H9 (cell line): ENCODE measurements at regions not wholly inside any gene's neighbourhood (a gene's known extent, or its start where the extent isn't known, plus 50 kb on each side); places are given as distances from the start of the nearest gene placed in this dataset.

Experiments used
- DNase-seq: peaks from one replicate; pipeline ENCODE4 v3.0.0-alpha.2; 2017
- H2AFZ ChIP-seq: one replicate; pipeline ENCODE4 v1.6.1; 2013; ENCODE audit warnings: mild to moderate bottlenecking, low read length, control low read depth, moderate library complexity
- H2AK5ac ChIP-seq: 2 replicates; pipeline ENCODE4 v1.6.1; 2013; ENCODE audit warnings: low read length, control low read depth, mixed read lengths; ENCODE audit not compliant: insufficient read length
- H2BK120ac ChIP-seq: one replicate; pipeline ENCODE4 v1.6.1; 2013; ENCODE audit warnings: low read depth, mild to moderate bottlenecking, low read length, control low read depth, inconsistent platforms; ENCODE audit not compliant: poor library complexity, severe bottlenecking
- H2BK12ac ChIP-seq: 2 replicates; pipeline ENCODE4 v1.6.1; 2013; ENCODE audit warnings: low read length, control low read depth, mixed read lengths, low read depth; ENCODE audit not compliant: insufficient read length
- H2BK15ac ChIP-seq: 2 replicates; pipeline ENCODE4 v1.6.1; 2013; ENCODE audit warnings: low read depth, low read length, control low read depth
- H2BK20ac ChIP-seq: one replicate; pipeline ENCODE4 v1.6.1; 2013; ENCODE audit warnings: low read depth, mild to moderate bottlenecking, low read length, control low read depth, inconsistent platforms; ENCODE audit not compliant: poor library complexity, severe bottlenecking
- H2BK5ac ChIP-seq: 2 replicates; pipeline ENCODE4 v1.6.1; 2013; ENCODE audit warnings: low read length, control low read depth, mixed read lengths; ENCODE audit not compliant: insufficient read length
- H3K14ac ChIP-seq: 2 replicates; pipeline ENCODE4 v1.6.1; 2013; ENCODE audit warnings: low read length, control low read depth; ENCODE audit not compliant: insufficient read depth
- H3K18ac ChIP-seq: 2 replicates; pipeline ENCODE4 v1.6.1; 2013; ENCODE audit warnings: low read depth, mild to moderate bottlenecking, mixed read lengths, low read length, control low read depth; ENCODE audit not compliant: insufficient read length
- H3K23ac ChIP-seq: 2 replicates; pipeline ENCODE4 v1.6.1; 2013; ENCODE audit warnings: low read length, control low read depth, mixed read lengths, low read depth; ENCODE audit not compliant: insufficient read length
- H3K23me2 ChIP-seq: 2 replicates; pipeline ENCODE4 v1.6.1; 2013; ENCODE audit warnings: low read depth, mild to moderate bottlenecking, mixed read lengths, low read length, control low read depth; ENCODE audit not compliant: insufficient read length, poor library complexity, severe bottlenecking
- H3K27ac ChIP-seq: 2 replicates; pipeline ENCODE4 v1.5.1; 2013; ENCODE audit warnings: low read length, control low read depth, mixed read lengths, low read depth; ENCODE audit not compliant: insufficient read length
- H3K27me3 ChIP-seq: 2 replicates; pipeline ENCODE4 v1.6.1; 2013; ENCODE audit warnings: low read length, control low read depth, inconsistent platforms; ENCODE audit not compliant: insufficient read depth
- H3K4ac ChIP-seq: 2 replicates; pipeline ENCODE4 v1.6.1; 2013; ENCODE audit warnings: low read depth, mild to moderate bottlenecking, control low read depth, inconsistent platforms, low read length, moderate library complexity
- H3K4me1 ChIP-seq: 2 replicates; pipeline ENCODE4 v1.6.1; 2013; ENCODE audit warnings: low read length, control low read depth, inconsistent platforms; ENCODE audit not compliant: insufficient read depth
- H3K4me2 ChIP-seq: 2 replicates; pipeline ENCODE4 v1.6.1; 2013; ENCODE audit warnings: low read length, control low read depth, mixed read lengths; ENCODE audit not compliant: insufficient read length, insufficient read depth
- H3K56ac ChIP-seq: 2 replicates; pipeline ENCODE4 v1.6.1; 2013; ENCODE audit warnings: low read depth, mild to moderate bottlenecking, mixed read lengths, low read length, control low read depth; ENCODE audit not compliant: insufficient read length
- H3K79me1 ChIP-seq: 2 replicates; pipeline ENCODE4 v1.6.1; 2013; ENCODE audit warnings: low read depth, mild to moderate bottlenecking, moderate library complexity, low read length, control low read depth, inconsistent platforms; ENCODE audit not compliant: insufficient read depth, poor library complexity, severe bottlenecking
- H3K79me2 ChIP-seq: 2 replicates; pipeline ENCODE4 v1.6.1; 2013; ENCODE audit warnings: low read length, control low read depth, inconsistent platforms; ENCODE audit not compliant: insufficient read depth
- H3K9ac ChIP-seq: 2 replicates; pipeline ENCODE4 v1.6.1; 2013; ENCODE audit warnings: low read length, control low read depth, mixed read lengths; ENCODE audit not compliant: insufficient read length; ENCODE audit errors: extremely low read depth
- H3K9me3 ChIP-seq: one replicate; pipeline ENCODE4 v1.6.1; 2013; ENCODE audit warnings: low read depth, low read length, inconsistent platforms; ENCODE audit not compliant: control insufficient read depth
- H3T11ph ChIP-seq: one replicate; pipeline ENCODE4 v1.6.1; 2013; ENCODE audit warnings: mild to moderate bottlenecking, low read length, control low read depth, inconsistent platforms
- H4K20me1 ChIP-seq: one replicate; pipeline ENCODE4 v1.6.1; 2013; ENCODE audit not compliant: control insufficient read depth, insufficient read length, insufficient read depth
- H4K5ac ChIP-seq: 2 replicates; pipeline ENCODE4 v1.6.1; 2013; ENCODE audit warnings: low read depth, mild to moderate bottlenecking, mixed read lengths, low read length, control low read depth; ENCODE audit not compliant: insufficient read length
- H4K8ac ChIP-seq: replicated peaks from 2 replicates; pipeline ENCODE4 v1.6.1; 2013; ENCODE audit warnings: low read length, control low read depth, mixed read lengths, low read depth; ENCODE audit not compliant: insufficient read length
- H4K91ac ChIP-seq: 2 replicates; pipeline ENCODE4 v1.6.1; 2013; ENCODE audit warnings: low read depth, mild to moderate bottlenecking, moderate library complexity, mixed read lengths, low read length, control low read depth; ENCODE audit not compliant: insufficient read length
- H3K27ac Mint-ChIP-seq, 3 experiments: 2 replicates in 2 of 3; 3 replicates in 1 of 3; pipeline ENCODE4 v1.8.0; 2020 to 2021; ENCODE audit warnings: mixed read lengths in 3 of 3, mild to moderate bottlenecking in 1 of 3, moderate library complexity in 1 of 3
- H3K27me3 Mint-ChIP-seq: 2 replicates; pipeline ENCODE4 v1.8.0; 2021; ENCODE audit warnings: low read depth, mild to moderate bottlenecking, moderate library complexity, mixed read lengths
- H3K36me3 Mint-ChIP-seq, 3 experiments: 2 replicates in 2 of 3; 3 replicates in 1 of 3; pipeline ENCODE4 v1.8.0; 2020 to 2021; ENCODE audit warnings: low read depth in 3 of 3, mixed read lengths in 3 of 3; ENCODE audit not compliant: insufficient read depth in 1 of 3
- H3K4me1 Mint-ChIP-seq, 2 experiments: 2 replicates each; pipeline ENCODE4 v1.8.0; 2020; ENCODE audit warnings: mixed read lengths in 2 of 2
- H3K4me3 Mint-ChIP-seq, 2 experiments: 2 replicates in 1 of 2; 3 replicates in 1 of 2; pipeline ENCODE4 v1.8.0; 2020 to 2021; ENCODE audit warnings: mild to moderate bottlenecking in 2 of 2, mixed read lengths in 2 of 2, moderate library complexity in 1 of 2
- H3K9me3 Mint-ChIP-seq, 2 experiments: 2 replicates in 1 of 2; 3 replicates in 1 of 2; pipeline ENCODE4 v1.8.0; 2020; ENCODE audit warnings: mild to moderate bottlenecking in 2 of 2, mixed read lengths in 2 of 2, moderate library complexity in 1 of 2
- CTCF ChIP-seq: fragments of 200-600 bp; sonication (generic); conservative IDR thresholded peaks from 3 replicates; pipeline ENCODE4 v1.8.0; 2021; ENCODE audit warnings: antibody characterized with exemption, mild to moderate bottlenecking
- WGBS: extraction: QIAGEN DNeasy Blood & Tissue Kit; methylation state at CpG from one replicate; pipeline ENCODE4 v1.1.7; 2013; ENCODE audit warnings: missing lambda C conversion rate, low lambda C conversion rate, mixed read lengths; ENCODE audit not compliant: insufficient read length; ENCODE audit errors: extremely low coverage; 5-methylcytosine and 5-hydroxymethylcytosine counted together

DNA sequence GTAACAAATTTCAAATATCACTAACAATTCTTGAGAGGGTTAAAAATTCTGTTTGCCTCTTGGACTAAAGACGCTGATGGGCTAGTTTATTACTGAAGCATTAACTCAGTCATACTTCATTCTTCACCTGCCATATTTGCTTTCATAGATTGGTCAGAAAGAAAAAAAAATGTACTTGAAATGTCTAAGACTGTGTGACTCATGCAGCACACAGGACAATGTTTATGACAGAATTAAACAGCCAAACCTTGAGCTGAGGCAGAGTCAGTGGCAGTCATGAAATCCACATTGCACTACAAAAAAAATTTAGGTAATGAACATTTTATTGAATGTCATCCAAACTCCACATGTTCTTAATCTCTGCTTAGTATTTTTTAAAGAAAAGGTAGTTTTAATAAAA lies 135.6 kb downstream of the PRR20E start:
- Histone ChIP-seq H2AK5ac (no peak overlapping the region), H2BK15ac (no peak overlapping the region), H4K91ac (no peak overlapping the region), H3K9ac (no peak overlapping the region), H4K20me1 (no peaks in the 10 kb centered on the region), H3K23me2 (no peaks in the 10 kb centered on the region), H3K14ac (no peak overlapping the region), H3K4me1 (no peaks in the 10 kb centered on the region), H3K79me2 (no peaks in the 10 kb centered on the region), H3K79me1 (no peaks in the 10 kb centered on the region), H3K27me3 (no peaks in the 10 kb centered on the region), H2AFZ (no peak overlapping the region), H3K18ac (no peak overlapping the region), H4K5ac (no peak overlapping the region), H3K56ac (no peak overlapping the region), H2BK120ac (no peak overlapping the region), H3T11ph (no peak overlapping the region), H3K4ac (no peak overlapping the region), H2BK20ac (no peak overlapping the region), H3K9me3 (no peaks in the 10 kb centered on the region), H2BK5ac (no peak overlapping the region), H3K23ac (no peak overlapping the region), H3K27ac (no peak overlapping the region), H3K4me2 (no peak overlapping the region), H4K8ac (no peak overlapping the region), H2BK12ac (no peak overlapping the region)
- TF ChIP-seq CTCF = no peak
- Mint-ChIP-seq H3K36me3 (no peaks in the 10 kb centered on the region), H3K4me1 (no peaks in the 10 kb centered on the region), H3K9me3 (no peaks in the 10 kb centered on the region), H3K4me3 (no peak overlapping the region), H3K27ac (no peak overlapping the region), H3K27me3 (no peaks in the 10 kb centered on the region)
- no CpG with 5 or more reads among the region's 1 CpG for WGBS
- no peak for DNase-seq
